GM21786 (cell line): ENCODE measurements at regions not wholly inside any gene's neighbourhood (a gene's known extent, or its start where the extent isn't known, plus 50 kb on each side); places are given as distances from the start of the nearest gene placed in this dataset.

ENCODE experiments used
- ATAC-seq: cut with Tn5 transposase; IDR thresholded peaks from one replicate; pipeline ENCODE4 v1.9.1; 2021; ENCODE audit not compliant: unreplicated experiment

GRCh38 chr6:47360388-47360787 is 50.7 kb upstream of the TNFRSF21 start:
- peak; percentile 56 for ATAC-seq

DNA sequence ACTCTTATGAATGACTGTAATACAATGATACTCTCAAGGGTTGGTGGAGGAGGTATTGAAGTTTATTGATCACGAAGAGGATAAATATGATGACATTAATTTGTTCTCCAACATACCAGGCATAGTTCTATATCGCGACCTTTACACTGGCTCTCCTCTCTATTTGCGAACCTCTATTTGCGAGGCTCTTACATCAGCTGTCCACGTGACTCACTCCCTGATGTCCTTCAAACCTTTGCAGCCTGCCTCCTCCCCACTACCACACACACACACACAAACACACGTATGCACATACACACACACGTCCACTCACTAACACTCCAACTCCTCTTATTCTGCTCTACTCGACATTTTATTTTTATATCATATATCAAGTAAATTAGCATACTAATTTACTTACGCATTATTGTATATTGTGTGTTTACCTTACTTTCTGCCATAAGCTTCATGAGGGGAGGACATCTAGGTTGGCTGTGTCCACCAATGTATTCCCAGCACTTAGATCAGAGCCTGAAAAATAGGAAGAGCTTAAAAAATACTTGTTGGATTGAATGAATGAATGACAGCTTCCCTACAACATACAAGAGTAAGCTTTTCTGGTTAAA is 53.3 kb upstream of the TNFRSF21 start:
- no peak for ATAC-seq

- ATAC-seq: no peak
These were observed 54.0 kb upstream of the TNFRSF21 start for GRCh38 chr6:47363736-47364135.

- no peak for ATAC-seq
These were observed 56.7 kb upstream of the TNFRSF21 start for GRCh38 chr6:47366335-47366890.

DNA sequence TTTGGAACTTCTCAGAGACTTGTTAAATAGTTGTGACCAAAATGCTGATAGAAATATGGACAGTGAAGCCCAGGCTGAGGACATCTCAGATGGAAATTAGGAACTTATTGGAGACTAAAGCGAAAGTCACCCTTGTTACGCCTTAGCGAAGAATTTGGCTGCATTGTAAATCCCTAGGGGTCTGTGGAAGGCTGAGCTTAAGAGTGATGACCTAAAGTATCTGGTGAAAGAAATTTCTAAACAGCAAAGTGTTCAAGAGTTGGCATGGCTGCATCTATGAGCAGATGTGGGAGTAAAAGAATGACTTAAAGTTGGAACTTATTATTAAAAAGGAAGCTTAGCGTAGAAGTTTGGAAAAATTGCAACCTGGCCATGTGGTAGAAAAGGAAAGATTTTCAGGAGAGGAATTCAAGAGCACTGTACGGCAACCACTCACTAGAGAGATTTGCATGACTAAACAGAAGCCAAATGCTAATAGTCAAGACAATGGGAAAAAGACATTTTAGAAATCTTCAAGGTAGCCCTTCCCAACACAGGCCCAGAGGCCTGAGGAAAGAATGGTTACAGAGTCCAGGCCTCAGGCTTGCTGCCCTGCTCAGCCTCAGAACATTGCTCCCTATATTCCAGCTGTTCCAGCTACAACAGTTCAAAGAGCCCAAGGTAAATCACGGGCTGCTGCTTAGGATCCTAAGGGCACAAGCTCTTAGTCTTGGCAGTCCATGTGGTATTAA is 61.6 kb upstream of the TNFRSF21 start:
- ATAC-seq: no peak

- no peak for ATAC-seq
These were observed 62.2 kb upstream of the TNFRSF21 start for GRCh38 chr6:47371870-47372255.

DNA sequence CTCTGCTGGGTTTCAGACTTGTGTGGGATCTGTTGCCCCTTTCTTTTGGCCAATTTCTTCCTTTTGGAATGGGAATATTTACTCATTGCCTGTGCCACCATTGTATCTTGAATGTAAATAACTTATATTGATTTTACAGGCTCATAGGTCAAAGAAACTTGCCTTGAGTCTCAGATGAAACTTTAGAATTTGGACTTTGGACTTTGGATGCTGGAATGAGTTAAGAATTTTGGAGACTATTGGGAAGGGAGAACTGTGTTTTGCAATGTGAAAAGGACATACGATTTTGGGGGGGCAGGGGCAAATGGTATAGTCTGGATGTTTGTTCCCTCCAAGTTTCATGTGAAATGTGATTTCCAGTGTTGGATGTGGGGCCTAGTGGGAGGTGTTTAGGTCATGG is 62.6 kb upstream of the TNFRSF21 start:
- no peak for ATAC-seq

DNA sequence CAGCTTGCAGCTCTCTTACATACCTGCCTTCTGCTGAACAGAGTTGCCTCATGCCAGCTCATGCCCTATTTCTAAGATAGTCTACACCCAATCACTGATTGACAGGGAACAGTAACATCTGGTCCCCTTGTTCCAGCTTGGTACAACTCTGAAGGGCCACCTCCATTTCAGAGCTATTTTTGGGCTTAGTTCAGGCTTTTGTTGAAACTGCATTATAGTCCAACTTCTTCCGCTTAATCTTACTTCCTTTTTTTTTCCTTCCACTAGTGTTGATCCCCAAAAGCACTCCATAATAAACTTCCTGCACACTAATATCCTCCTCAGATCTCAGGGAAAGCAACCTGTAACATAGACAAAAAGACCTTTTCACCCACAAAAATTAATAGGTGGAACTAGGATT is 65.7 kb upstream of the TNFRSF21 start:
- ATAC-seq: no peak

DNA sequence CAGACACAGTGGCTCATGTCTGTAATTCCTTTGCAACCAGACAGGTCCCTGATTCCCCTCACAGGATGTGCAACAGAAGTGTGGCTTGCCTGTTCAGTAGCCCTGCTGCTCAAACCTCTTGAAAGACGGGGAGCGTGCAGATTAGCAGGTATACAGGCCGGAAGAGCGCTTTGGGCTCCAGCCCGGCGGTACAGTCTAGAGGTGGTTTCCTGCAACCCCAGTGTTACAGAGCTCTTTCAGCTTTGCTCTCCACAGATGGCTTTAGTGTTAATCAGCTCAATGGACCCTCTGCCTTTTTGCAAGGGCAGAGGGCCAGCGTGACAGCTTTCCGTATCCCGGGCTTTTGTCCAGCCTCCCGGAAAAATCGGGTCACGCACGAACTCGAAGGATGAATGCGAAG is 67.2 kb upstream of the TNFRSF21 start:
- ATAC-seq: no peak

- no peak for ATAC-seq
These were observed 68.3 kb upstream of the TNFRSF21 start for GRCh38 chr6:47377971-47378370.

- no peak for ATAC-seq
These were observed 69.6 kb upstream of the TNFRSF21 start for GRCh38 chr6:47379328-47379727.

DNA sequence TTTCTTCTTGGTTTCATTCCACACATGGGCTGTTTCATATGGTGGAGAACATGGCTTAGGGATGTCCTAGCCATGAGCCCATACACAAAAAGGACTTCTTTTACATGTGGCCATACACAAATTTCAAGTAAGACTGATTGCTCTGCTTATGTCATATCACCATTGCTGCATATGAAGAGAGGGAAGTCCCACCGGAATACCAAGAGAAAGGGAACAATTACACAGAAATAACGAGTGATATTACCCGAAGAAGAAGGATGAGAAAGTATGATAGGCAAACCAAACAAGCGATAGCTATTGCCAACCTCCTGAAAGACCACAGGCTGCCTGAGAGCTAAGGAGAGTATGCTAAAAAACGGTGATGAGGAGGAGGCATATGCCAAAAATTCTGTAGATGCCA is 70.5 kb upstream of the TNFRSF21 start:
- no peak for ATAC-seq

- ATAC-seq: no peak
These were observed 71.3 kb upstream of the TNFRSF21 start for GRCh38 chr6:47381036-47381435.

GRCh38 chr6:47383360-47383759 is 73.7 kb upstream of the TNFRSF21 start:
- ATAC-seq: no peak

DNA sequence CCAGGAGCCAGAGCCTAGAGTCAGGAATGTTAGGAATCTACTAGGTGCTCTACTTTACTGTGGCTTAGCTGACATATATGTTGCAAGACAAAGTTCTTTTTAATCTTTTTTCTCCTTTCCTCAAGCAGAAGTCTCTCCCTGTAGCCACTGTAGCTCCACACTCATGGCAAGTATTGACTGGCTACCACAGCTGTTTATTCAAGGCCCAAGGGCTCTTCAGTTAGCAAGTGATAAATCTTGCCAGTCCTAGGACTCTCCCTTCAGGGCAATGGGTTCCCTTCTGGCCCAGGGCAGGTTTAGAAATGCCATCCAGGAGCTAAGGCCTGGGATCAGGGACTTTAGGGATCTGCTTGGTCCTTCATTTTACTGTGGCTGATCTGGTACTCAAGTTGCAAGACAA is 82.0 kb upstream of the TNFRSF21 start:
- ATAC-seq: no peak

GRCh38 chr6:47392251-47392650 is 82.5 kb upstream of the TNFRSF21 start:
- no peak for ATAC-seq

GRCh38 chr6:47396401-47397069 is 81.1 kb upstream of the CD2AP start:
- no peak for ATAC-seq

- ATAC-seq: no peak
These were observed 77.0 kb upstream of the CD2AP start for GRCh38 chr6:47400581-47400980.

DNA sequence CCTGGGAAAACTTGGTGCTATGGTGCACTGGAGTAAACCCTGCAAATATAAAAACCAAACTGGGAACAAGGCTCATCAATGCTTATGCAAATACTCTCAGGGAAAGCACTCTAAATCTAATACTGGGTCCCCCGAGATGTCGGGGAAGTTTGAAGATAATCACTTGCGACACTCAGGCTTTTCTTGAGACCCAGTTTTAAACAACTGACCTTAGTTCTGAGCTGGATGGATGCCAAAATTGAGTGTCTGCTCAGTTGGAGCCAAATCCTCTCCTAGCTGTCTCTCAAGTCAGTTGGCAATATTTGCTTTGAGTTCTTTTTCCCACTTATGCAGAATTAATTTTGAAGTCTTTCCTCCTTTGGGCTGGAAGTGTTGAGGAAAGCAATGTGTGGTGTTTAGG is 75.5 kb upstream of the CD2AP start:
- ATAC-seq: no peak

DNA sequence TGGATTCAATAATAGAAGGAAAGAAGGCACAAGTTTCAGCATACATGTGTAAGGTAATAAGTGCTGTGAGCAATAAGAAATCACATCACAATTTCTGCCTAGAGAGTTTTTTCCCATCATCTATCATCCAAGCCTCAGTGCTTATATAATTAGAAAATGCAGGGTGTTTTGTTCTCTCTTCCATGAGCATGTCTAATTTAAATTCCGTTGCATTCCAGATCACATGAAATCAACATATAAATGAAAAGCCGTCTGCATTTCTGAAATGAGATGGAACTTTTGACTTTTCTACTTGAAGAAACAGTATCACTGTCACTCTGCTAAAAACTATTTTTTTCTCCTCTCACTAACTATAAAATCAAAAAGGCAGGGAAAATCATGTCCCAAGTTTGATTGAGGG is 74.5 kb upstream of the CD2AP start:
- ATAC-seq: no peak

DNA sequence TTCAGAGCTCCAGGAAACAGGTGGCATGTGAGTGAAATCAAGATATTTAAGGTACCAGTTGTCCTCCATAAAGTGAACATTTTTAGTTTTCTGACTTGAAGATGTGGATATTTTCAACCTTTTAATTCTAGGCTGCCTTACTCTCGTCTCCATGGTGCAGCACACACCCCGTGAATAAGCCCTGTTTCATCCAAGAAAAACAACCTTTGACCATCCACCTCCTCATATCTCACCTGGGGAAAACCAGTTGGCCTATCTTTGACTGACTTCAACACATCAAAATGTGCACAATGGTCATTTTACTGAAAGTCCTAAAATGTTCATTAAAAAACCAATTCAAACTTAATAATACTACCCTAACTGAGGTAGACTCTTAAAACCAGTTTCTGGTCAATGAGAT is 73.8 kb upstream of the CD2AP start:
- ATAC-seq: no peak

GRCh38 chr6:47404435-47404834 is 73.2 kb upstream of the CD2AP start:
- no peak for ATAC-seq
